ENCODE measurements at regions not wholly inside any gene's neighbourhood (a gene's known extent, or its start where the extent isn't known, plus 50 kb on each side); places are given as distances from the start of the nearest gene placed in this dataset.

GRCh38 chr16:25478476-25478875 is 213.3 kb upstream of the HS3ST4 start:
- TF ChIP-seq MAX (IDR thresholded peaks at IDR 0.05) (no peak), RAD21 (IDR thresholded peaks at IDR 0.05; ENCODE audit: low read depth) (no peak), YY1 (IDR thresholded peaks at IDR 0.05; ENCODE audit: low read depth) (no peak)
